Caco-2 (cell line): ENCODE measurements at regions not wholly inside any gene's neighbourhood (a gene's known extent, or its start where the extent isn't known, plus 50 kb on each side); places are given as distances from the start of the nearest gene placed in this dataset.

Experiments
- BruUV-seq: library from RNA; stranded (reverse); fragments of 400-500 nt; replicated peaks from 2 replicates; lab custom pipeline; 2021; lab: Mats Ljungman, UMichigan
- CTCF ChIA-PET: fragments of 300-600 bp; sonication (Branson Sonifier 250); formaldehyde crosslinking; loops from one replicate; lab custom pipeline; 2022; ENCODE audit warnings: antibody characterized with exemption; lab: Charles Lee
- POLR2A ChIA-PET: fragments of 300-600 bp; sonication (Branson Sonifier 250); formaldehyde crosslinking; loops from one replicate; lab custom pipeline; 2022; ENCODE audit warnings: antibody characterized with exemption; lab: Charles Lee
- DNase-seq, 2 experiments: peaks; one replicate each; pipeline versions ENCODE4 v3.0.0 to v3.0.0-alpha.2; 2020 to 2022
- H3K27me3 ChIP-seq: replicated peaks from 2 replicates; pipeline ENCODE4 v1.6.0; 2011; ENCODE audit warnings: low read length; ENCODE audit not compliant: control insufficient read depth, insufficient read depth
- H3K36me3 ChIP-seq: 2 replicates; pipeline ENCODE4 v1.5.1; 2011; ENCODE audit warnings: low read length; ENCODE audit not compliant: control insufficient read depth, insufficient read depth
- H3K4me1 ChIP-seq: fragments of 250-450 bp; sonication (Bioruptor Pico); 2 replicates; pipeline ENCODE4 v1.5.1; 2020; ENCODE audit warnings: mild to moderate bottlenecking
- H3K4me3 ChIP-seq: 2 replicates; pipeline ENCODE4 v1.5.1; 2011; ENCODE audit warnings: low read depth, mild to moderate bottlenecking, control low read depth, low read length
- H3K9me3 ChIP-seq: fragments of 250-450 bp; sonication (Bioruptor Pico); 2 replicates; pipeline ENCODE4 v1.5.1; 2020; ENCODE audit warnings: mild to moderate bottlenecking, moderate library complexity
- H3K27ac Mint-ChIP-seq: one replicate; pipeline ENCODE4 v1.8.0; 2022; ENCODE audit warnings: mixed read lengths; ENCODE audit not compliant: unreplicated experiment
- H3K27me3 Mint-ChIP-seq: one replicate; pipeline ENCODE4 v1.8.0; 2022; ENCODE audit warnings: mixed read lengths; ENCODE audit not compliant: insufficient read depth, unreplicated experiment
- H3K36me3 Mint-ChIP-seq: one replicate; pipeline ENCODE4 v1.8.0; 2022; ENCODE audit warnings: mild to moderate bottlenecking, mixed read lengths; ENCODE audit not compliant: insufficient read depth, unreplicated experiment
- H3K4me1 Mint-ChIP-seq: one replicate; pipeline ENCODE4 v1.8.0; 2022; ENCODE audit warnings: low read depth, mixed read lengths; ENCODE audit not compliant: unreplicated experiment
- H3K4me3 Mint-ChIP-seq: one replicate; pipeline ENCODE4 v1.8.0; 2022; ENCODE audit warnings: mild to moderate bottlenecking, moderate library complexity, mixed read lengths; ENCODE audit not compliant: unreplicated experiment
- H3K9me3 Mint-ChIP-seq: one replicate; pipeline ENCODE4 v1.8.0; 2022; ENCODE audit warnings: mixed read lengths; ENCODE audit not compliant: unreplicated experiment
- CTCF ChIP-seq, 2 experiments: fragments of 200-600 bp in 1 of 2; IDR thresholded peaks; 1 replicate in 1 of 2; 2 replicates in 1 of 2; pipeline versions ENCODE4 v1.5.1 to v1.8.0; 2011 to 2022; ENCODE audit warnings: antibody characterized with exemption in 1 of 2, control low read depth in 1 of 2, inconsistent platforms in 1 of 2, low read depth in 1 of 2, low read length in 1 of 2, mild to moderate bottlenecking in 1 of 2, moderate library complexity in 1 of 2; ENCODE audit not compliant: insufficient read depth in 1 of 2, severe bottlenecking in 1 of 2, unreplicated experiment in 1 of 2
- intact Hi-C: fragments of 100-400 bp; cut with micrococcal nuclease; formaldehyde crosslinking; loops from one replicate; pipeline ENCODE4 v1.10.0; 2022; ENCODE audit not compliant: unreplicated experiment

GRCh38 chr2:58350484-58350883, 109.4 kb upstream of the FANCL start:
- DNase-seq = no peak
- intact Hi-C loops = no loop called here
- Mint-ChIP-seq H3K27ac (no peak overlapping the region), H3K4me1 (no peaks in the 10 kb centered on the region), H3K36me3 (no peaks in the 10 kb centered on the region), H3K9me3 (no peaks in the 10 kb centered on the region), H3K4me3 (no peak overlapping the region), H3K27me3 (no peaks in the 10 kb centered on the region)
- no peak overlapping the region for H3K4me3 ChIP-seq
- H3K27me3 ChIP-seq = no peaks in the 10 kb centered on the region
- TF ChIP-seq CTCF (IDR thresholded peaks at IDR 0.05; ENCODE audit: insufficient read depth in 1 of 2, low read depth in 1 of 2, low read length in 1 of 2, severe bottlenecking in 1 of 2, unreplicated experiment in 1 of 2) = no peak
- ChIA-PET POLR2A (no interaction called here), CTCF (no interaction called here)
- H3K36me3 ChIP-seq = no peaks in the 10 kb centered on the region
- BruUV-seq = no TSS peak
- no peaks in the 10 kb centered on the region for H3K9me3 ChIP-seq
- H3K4me1 ChIP-seq = no peaks in the 10 kb centered on the region

GRCh38 chr2:58347810-58348209, 106.7 kb upstream of the FANCL start:
- H3K4me1 Mint-ChIP-seq = no peaks in the 10 kb centered on the region
- no peak overlapping the region for H3K4me3 Mint-ChIP-seq
- no peaks in the 10 kb centered on the region for H3K9me3 Mint-ChIP-seq
- Histone ChIP-seq H3K27me3 (no peaks in the 10 kb centered on the region), H3K36me3 (no peaks in the 10 kb centered on the region), H3K4me1 (no peaks in the 10 kb centered on the region), H3K9me3 (no peaks in the 10 kb centered on the region), H3K4me3 (no peak overlapping the region)
- ChIA-PET CTCF (no interaction called here), POLR2A (no interaction called here)
- no peak for TF ChIP-seq CTCF (IDR thresholded peaks at IDR 0.05; ENCODE audit: insufficient read depth in 1 of 2, low read depth in 1 of 2, low read length in 1 of 2, severe bottlenecking in 1 of 2, unreplicated experiment in 1 of 2)
- no TSS peak for BruUV-seq
- intact Hi-C loops = no loop called here
- H3K27ac Mint-ChIP-seq = no peak overlapping the region
- H3K27me3 Mint-ChIP-seq = no peaks in the 10 kb centered on the region
- H3K36me3 Mint-ChIP-seq = no peaks in the 10 kb centered on the region
- DNase-seq = no peak

- ChIA-PET POLR2A (no interaction called here), CTCF (no interaction called here)
- H3K36me3 ChIP-seq = no peaks in the 10 kb centered on the region
- intact Hi-C loops = no loop called here
- no peak overlapping the region for H3K27ac Mint-ChIP-seq
- H3K4me1 Mint-ChIP-seq = no peaks in the 10 kb centered on the region
- H3K9me3 Mint-ChIP-seq = no peaks in the 10 kb centered on the region
- H3K36me3 Mint-ChIP-seq = no peaks in the 10 kb centered on the region
- no peak overlapping the region for H3K4me3 Mint-ChIP-seq
- TF ChIP-seq CTCF (IDR thresholded peaks at IDR 0.05; ENCODE audit: insufficient read depth in 1 of 2, low read depth in 1 of 2, low read length in 1 of 2, severe bottlenecking in 1 of 2, unreplicated experiment in 1 of 2) = no peak
- H3K27me3 ChIP-seq = no peaks in the 10 kb centered on the region
- BruUV-seq = no TSS peak
- H3K27me3 Mint-ChIP-seq = no peaks in the 10 kb centered on the region
- peak in 1 of 2 experiments; percentile 7 for DNase-seq
- H3K4me1 ChIP-seq = peaks cover 4% of the 10 kb centered on the region; the same call in 1 of the 2 replicates
- no peaks in the 10 kb centered on the region for H3K9me3 ChIP-seq
- no peak overlapping the region for H3K4me3 ChIP-seq
Measured at GRCh38 chr2:58341047-58341446, 99.9 kb upstream of the FANCL start.
